ENCODE measurements at regions not wholly inside any gene's neighbourhood (a gene's known extent, or its start where the extent isn't known, plus 50 kb on each side); places are given as distances from the start of the nearest gene placed in this dataset.
"Not testable (repeated sequence)": the region's sequence is repeated elsewhere in the genome, so short reads cannot be mapped to it uniquely, and the experiment has no call there.

DNA sequence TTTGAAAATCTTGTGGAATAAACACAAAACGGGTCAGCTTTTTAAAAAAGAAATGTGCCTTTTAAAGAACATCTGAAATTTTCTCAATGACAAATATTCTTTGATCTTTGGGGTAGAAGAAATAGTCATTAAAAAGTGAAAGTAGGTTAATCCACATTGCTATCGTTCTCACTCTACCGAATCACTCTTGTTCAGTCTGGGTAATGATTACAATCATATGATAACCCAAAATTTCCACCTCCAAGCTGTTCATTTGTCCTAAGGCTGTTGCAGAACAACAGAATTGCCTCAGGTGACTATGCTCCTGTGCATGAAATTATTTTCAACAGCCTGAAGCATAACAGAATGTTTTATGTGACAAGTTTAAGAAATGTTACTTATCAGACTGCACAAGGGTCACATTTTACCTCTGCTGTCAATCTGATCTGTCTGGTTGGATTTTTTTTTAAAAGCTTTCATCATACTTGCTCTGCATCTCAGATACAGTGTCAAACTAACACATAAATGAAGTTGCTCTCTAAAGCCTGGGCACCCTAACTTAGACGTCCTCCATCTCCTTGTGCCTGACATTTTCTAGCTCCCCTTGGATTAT, 227.3 kb downstream of the LURAP1L start:
- no peak for DNase-seq

DNA sequence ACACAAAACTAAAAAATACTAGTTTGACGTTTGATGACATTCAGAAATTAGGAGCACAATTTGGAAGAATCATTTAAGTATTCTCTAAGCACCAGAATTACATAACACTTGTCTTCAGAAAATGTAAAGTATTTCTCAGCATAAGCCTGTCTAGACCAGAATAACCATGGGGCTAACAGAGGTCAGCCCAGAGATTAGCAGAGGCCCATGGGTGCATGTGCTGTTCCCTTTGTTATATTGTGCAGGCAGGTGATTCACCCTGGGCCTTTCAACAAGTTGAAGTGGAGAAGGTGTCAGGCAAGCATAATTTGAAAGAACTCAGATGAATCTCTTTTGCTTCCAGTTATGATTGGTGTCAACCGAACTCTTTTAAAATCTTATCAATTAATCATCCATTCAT, 227.9 kb downstream of the LURAP1L start:
- DNase-seq: no peak

- DNase-seq: no peak
Observed at GRCh38 chr9:13009871-13010270, 235.1 kb downstream of the LURAP1L start.

- DNase-seq: no peak
Observed at GRCh38 chr9:13013991-13014883, 239.4 kb downstream of the LURAP1L start.

- no peak for DNase-seq
Observed at GRCh38 chr9:13017260-13017659, 242.4 kb downstream of the LURAP1L start.

DNA sequence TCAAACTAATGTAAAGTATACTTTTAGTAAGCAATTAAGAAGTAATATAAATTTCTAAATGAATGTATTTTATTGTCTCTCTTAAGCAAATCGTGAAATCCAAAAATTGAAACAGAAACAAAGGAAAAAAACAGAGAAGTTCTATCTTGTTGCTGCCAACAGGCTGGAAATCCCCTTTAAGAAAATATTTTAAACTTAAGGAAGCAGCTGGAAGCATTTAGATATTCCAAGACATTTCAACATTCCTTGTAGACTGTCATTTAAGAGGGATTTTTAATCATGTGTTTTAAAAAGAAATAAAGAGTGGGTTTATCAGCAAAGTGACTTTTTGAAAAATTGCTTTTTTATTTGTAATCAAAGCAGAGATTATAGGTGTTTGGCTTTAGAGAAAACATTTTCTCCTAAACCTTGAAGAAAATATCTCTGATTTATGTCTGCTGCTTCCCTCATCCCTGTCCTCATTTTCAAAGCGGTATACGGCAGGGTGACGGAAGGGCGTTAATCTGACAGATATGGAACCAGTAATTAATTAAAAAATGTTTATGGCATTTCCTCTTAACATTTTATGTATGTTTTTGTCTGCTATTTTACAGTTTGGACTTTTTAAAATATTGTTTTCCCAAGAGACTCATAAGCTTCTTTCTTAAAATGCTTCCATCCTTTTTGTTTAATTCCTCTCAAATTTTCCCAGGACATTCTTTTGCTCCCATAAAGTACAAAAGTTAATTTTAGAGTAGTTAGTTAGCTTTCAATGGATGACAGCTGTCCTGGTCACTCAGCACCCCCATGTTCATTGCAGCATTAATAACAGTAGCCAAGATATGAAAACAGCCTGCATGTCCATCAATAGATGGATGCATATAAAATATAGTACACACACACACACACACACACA, 245.6 kb downstream of the LURAP1L start:
- DNase-seq: no peak

DNA sequence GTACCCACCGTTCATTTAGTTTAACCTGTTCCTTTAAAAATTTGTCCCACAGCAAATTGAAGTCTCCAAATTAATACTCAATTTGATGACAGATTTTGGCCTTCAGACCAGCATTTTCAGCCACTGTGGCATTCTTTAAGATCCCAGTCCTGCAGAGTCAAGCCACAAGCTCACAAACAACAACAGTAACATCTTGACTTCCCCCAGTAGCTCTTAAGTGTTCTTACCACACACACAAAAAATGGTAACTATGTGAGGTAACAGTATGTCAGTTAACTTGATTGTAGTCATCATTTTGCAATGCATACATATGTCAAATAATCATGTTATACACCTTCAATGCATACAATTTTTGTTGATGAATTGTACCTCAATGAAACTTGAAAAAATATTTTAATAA, 247.9 kb downstream of the LURAP1L start:
- DNase-seq: no peak

DNA sequence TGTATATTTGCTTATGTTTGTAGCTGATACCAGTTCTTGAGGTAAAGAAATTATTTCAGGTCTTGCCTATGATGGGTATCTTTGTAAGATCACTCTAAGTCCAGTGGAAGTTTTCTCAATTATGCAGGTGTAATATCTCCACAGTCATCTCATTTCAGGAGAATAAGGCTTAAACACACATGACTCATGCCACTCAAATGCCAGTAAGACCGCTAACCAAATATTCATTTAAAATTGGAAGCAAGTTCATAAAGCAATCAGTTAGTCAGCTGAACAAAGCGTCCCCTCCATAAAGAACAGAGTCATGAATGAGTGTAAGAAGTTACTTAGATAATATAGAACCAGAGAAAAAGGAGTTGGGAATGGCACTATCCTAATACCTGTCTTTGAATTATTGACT, 248.7 kb downstream of the LURAP1L start:
- no peak for DNase-seq

GRCh38 chr9:13026956-13027355, 252.1 kb downstream of the LURAP1L start:
- no peak for DNase-seq

GRCh38 chr9:13027879-13028278, 251.6 kb downstream of the MPDZ start:
- DNase-seq: no peak

DNA sequence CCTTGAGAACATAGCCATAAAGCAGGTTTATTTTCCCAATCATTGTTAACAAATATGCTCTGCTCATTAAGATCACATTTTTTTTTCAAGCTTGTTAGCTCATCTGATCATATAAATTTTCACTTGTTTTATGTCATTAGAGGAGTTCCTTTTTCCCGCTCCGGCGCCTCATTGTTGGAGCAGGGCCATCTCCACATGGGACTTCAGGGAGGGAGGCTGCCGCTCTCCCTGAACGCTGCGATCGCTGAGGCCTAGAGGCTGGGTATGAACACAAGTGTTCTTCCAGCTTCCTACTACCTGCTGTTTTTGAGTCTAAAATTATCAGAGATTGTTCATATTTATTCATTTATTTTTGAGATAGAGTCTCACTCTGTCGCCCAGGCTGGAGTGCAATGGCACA, 246.9 kb downstream of the MPDZ start:
- no peak for DNase-seq

DNA sequence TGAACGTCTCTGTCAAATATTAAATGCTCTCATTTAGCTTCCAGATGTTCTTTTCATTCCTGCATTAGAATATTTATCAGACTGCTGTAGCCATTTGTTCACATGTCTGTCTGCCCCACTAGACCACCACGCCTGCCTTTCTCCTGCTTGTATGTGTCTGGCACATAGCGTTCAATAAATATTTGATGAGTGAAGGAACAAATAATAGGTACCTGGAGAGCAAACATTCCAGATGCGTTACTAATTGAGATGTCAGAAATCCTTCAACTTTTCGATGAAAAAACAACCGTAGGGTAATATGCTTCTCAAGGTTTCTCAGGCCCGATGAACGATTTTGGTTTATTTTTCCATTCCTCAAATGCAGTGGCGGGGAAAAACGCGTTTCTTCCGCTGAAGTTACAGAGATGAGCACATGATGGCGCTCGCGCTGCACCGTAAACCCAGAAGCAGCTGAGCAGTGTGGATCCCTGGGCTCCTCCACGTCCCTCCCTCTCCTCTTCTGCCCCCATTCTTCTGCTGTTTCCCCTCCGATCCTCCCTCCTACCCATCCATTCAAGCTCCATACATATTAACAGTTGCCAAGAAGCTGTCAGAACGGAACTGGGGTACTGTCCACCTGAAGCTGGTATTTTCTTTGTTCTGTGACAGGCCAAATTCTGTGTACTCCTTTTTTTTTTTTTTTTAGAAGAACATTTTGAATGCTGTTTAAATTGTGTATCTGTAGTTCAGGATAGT, 245.4 kb downstream of the MPDZ start:
- DNase-seq: peak; percentile 92

- DNase-seq: no peak
Observed at GRCh38 chr9:13034694-13035002, 244.8 kb downstream of the MPDZ start.

DNA sequence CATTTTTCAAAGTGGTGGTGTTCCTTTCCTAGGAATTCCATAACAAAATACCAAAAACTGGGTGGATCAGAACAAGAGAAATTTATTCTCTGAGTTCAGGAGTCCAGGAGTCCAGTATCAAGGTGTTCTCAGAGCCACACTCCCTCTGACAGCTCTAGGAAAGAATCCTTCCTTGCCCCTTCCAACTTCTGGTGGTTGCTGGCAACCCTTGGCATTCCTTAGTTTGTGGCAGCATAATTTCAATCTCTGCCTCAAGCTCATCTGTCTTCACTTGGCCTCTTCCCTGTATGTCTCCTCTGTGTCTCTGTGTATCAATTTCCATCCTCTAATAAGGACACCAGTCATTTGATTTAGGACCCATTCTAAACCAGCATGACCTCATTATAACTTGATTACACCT, 243.7 kb downstream of the MPDZ start:
- DNase-seq: no peak

DNA sequence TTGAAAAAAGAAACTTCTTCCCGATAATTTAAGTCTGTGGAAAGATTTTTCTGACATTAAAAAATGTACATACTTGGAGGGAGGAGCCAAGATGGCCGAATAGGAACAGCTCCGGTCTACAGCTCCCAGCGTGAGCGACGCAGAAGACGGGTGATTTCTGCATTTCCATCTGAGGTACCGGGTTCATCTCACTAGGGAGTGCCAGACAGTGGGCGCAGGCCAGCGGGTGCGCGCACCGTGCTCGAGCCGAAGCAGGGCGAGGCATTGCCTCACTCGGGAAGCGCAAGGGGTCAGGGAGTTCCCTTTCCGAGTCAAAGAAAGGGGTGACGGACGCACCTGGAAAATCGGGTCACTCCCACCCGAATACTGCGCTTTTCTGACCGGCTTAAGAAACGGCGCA, 241.7 kb downstream of the MPDZ start:
- not testable (repeated sequence) for DNase-seq

DNA sequence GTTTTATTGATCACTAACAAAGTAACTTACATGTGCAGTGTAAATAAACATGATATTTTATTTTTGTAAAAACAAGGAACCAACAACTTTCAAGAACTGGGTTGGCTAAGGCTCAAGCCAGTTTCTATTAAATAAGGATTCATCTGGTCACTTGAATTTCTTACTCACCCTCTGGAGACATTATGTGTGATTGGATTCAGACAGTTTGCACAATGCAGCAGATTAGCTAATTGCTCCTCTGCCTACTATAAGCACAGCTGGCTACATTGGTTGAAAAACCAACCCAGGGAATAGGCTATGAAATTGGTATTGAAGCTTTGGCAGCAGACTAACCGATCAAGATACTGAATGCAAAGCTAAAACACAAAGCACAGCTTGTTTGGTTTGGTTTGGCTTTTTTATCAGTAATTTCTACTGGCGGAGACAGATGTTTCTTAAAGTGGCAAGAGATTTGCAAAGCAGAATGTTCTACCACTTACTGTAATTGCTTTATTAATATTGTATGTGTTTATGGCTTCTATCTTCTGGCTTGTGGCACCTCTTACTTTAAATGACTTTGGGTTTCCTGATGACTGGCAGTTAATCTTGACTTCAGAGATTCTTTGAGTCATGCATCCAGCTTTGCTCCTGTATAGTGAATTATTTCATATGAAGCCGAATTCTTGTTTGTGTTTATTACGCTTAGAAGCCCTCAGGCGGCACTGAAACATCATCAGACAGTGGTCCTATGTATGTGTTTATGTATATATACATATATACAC, 231.5 kb downstream of the MPDZ start:
- DNase-seq: peak; percentile 54

- peak; percentile 79 for DNase-seq
Observed at GRCh38 chr9:13049223-13049622, 230.3 kb downstream of the MPDZ start.

- DNase-seq: no peak
Observed at GRCh38 chr9:13053504-13053903, 226.0 kb downstream of the MPDZ start.

- DNase-seq: no peak
Observed at GRCh38 chr9:13054389-13054788, 225.1 kb downstream of the MPDZ start.

Data from retina (tissue), 1 donor.